H1 (cell line): ENCODE measurements at regions not wholly inside any gene's neighbourhood (a gene's known extent, or its start where the extent isn't known, plus 50 kb on each side); places are given as distances from the start of the nearest gene placed in this dataset.

Experiments
- CTCF ChIA-PET: fragments of 300-600 bp; sonication (Branson Sonifier 250); formaldehyde crosslinking; loops from one replicate; lab custom pipeline; 2021; ENCODE audit not compliant: partially characterized antibody; lab: Charles Lee
- POLR2A ChIA-PET: fragments of 300-600 bp; sonication (Branson Sonifier 250); formaldehyde crosslinking; loops from one replicate; lab custom pipeline; 2021; ENCODE audit warnings: inconsistent platforms; ENCODE audit not compliant: partially characterized antibody; lab: Charles Lee
- DNase-seq, 2 experiments: peaks; one replicate each; pipeline versions ENCODE4 v3.0.0 to v3.0.0-alpha.2; 2010 to 2022; ENCODE audit warnings: low spot score in 2 of 2, low read depth in 1 of 2, mixed read lengths in 1 of 2
- FAIRE-seq: peaks from 2 replicates; lab custom pipeline; 2011; peaks lifted over from hg19 to GRCh38; lab: Jason Lieb, UNC
- H2AFZ ChIP-seq: 2 replicates; pipeline ENCODE4 v1.8.1; 2012; ENCODE audit warnings: low read length, inconsistent platforms
- H2AK5ac ChIP-seq: 2 replicates; pipeline ENCODE4 v1.6.1; 2013; ENCODE audit warnings: low read depth, low read length
- H2BK120ac ChIP-seq: replicated peaks from 2 replicates; pipeline ENCODE3; 2013; ENCODE audit warnings: low read depth, low read length, inconsistent platforms
- H2BK12ac ChIP-seq: 2 replicates; pipeline ENCODE4 v1.6.1; 2013; ENCODE audit warnings: low read depth, low read length
- H2BK15ac ChIP-seq: 2 replicates; pipeline ENCODE4 v1.6.1; 2013; ENCODE audit warnings: low read length
- H2BK20ac ChIP-seq: 2 replicates; pipeline ENCODE4 v1.6.1; 2013; ENCODE audit warnings: low read length
- H2BK5ac ChIP-seq: 2 replicates; pipeline ENCODE4 v1.6.1; 2013; ENCODE audit warnings: low read depth, low read length
- H3K14ac ChIP-seq: 2 replicates; pipeline ENCODE4 v1.6.1; 2013; ENCODE audit warnings: inconsistent platforms; ENCODE audit not compliant: insufficient read length
- H3K18ac ChIP-seq: 2 replicates; pipeline ENCODE4 v1.6.1; 2013; ENCODE audit warnings: low read length; ENCODE audit errors: extremely low read depth
- H3K23ac ChIP-seq: 2 replicates; pipeline ENCODE4 v1.6.1; 2013; ENCODE audit warnings: inconsistent platforms; ENCODE audit not compliant: insufficient read length
- H3K23me2 ChIP-seq: 2 replicates; pipeline ENCODE4 v1.6.1; 2013; ENCODE audit warnings: low read depth, low read length
- H3K27ac ChIP-seq: 2 replicates; pipeline ENCODE4 v1.6.1; 2011; ENCODE audit warnings: low read depth, low read length, inconsistent platforms
- H3K27me3 ChIP-seq, 4 experiments: replicated peaks in 1 of 4; 1 replicate in 1 of 4; 2 replicates in 3 of 4; pipeline versions ENCODE4 v1.6.1 to v1.8.1; 2011 to 2013; ENCODE audit warnings: low read length in 3 of 4, mild to moderate bottlenecking in 3 of 4, inconsistent platforms in 2 of 4, mixed read lengths in 2 of 4, moderate library complexity in 1 of 4; ENCODE audit not compliant: control insufficient read depth in 3 of 4, insufficient read depth in 3 of 4; ENCODE audit errors: extremely low read depth in 1 of 4
- H3K36me3 ChIP-seq, 4 experiments: 2 replicates each; pipeline versions ENCODE4 v1.6.1 to v1.8.1; 2011 to 2013; ENCODE audit warnings: mild to moderate bottlenecking in 4 of 4, low read length in 3 of 4, moderate library complexity in 2 of 4, control low read depth in 1 of 4, inconsistent platforms in 1 of 4; ENCODE audit not compliant: insufficient read depth in 4 of 4, control insufficient read depth in 2 of 4
- H3K4ac ChIP-seq: replicated peaks from 2 replicates; pipeline ENCODE3; 2013; ENCODE audit warnings: low read length, low read depth, mixed read lengths, inconsistent platforms; ENCODE audit not compliant: insufficient read length
- H3K4me1 ChIP-seq, 4 experiments: replicated peaks in 1 of 4; 1 replicate in 1 of 4; 2 replicates in 3 of 4; pipeline versions ENCODE4 v1.6.1 to v1.8.1; 2011 to 2013; ENCODE audit warnings: low read length in 3 of 4, inconsistent platforms in 2 of 4, mixed read lengths in 1 of 4; ENCODE audit not compliant: insufficient read depth in 4 of 4, control insufficient read depth in 3 of 4
- H3K4me2 ChIP-seq, 2 experiments: 2 replicates each; pipeline versions ENCODE4 v1.6.1 to v1.8.1; 2011 to 2013; ENCODE audit warnings: low read depth in 2 of 2, low read length in 2 of 2, control low read depth in 1 of 2, inconsistent platforms in 1 of 2, mild to moderate bottlenecking in 1 of 2; ENCODE audit not compliant: insufficient read depth in 1 of 2
- H3K4me3 ChIP-seq, 4 experiments: fragments of 200-600, 300-600 bp in 1 of 4; sonication (generic), shearing (Covaris generic), sonication (Bioruptor Twin) in 1 of 4; 2 replicates each; pipeline versions ENCODE4 v1.5.1 to v1.8.1; 2011 to 2016; ENCODE audit warnings: low read length in 4 of 4, low read depth in 3 of 4, control low read depth in 2 of 4, inconsistent platforms in 2 of 4, mild to moderate bottlenecking in 2 of 4, mixed read lengths in 1 of 4, moderate library complexity in 1 of 4; ENCODE audit not compliant: insufficient read depth in 2 of 4; ENCODE audit errors: extremely low read depth in 1 of 4
- H3K56ac ChIP-seq: replicated peaks from 2 replicates; pipeline ENCODE3; 2013; ENCODE audit warnings: low read depth, mild to moderate bottlenecking, mixed read lengths, low read length, inconsistent platforms; ENCODE audit not compliant: insufficient read length
- H3K79me1 ChIP-seq: 2 replicates; pipeline ENCODE4 v1.6.1; 2013; ENCODE audit warnings: low read depth, low read length, control low read depth
- H3K79me2 ChIP-seq, 2 experiments: 2 replicates each; pipeline versions ENCODE4 v1.6.1 to v1.8.1; 2012 to 2013; ENCODE audit warnings: low read length in 2 of 2, mild to moderate bottlenecking in 2 of 2, inconsistent platforms in 1 of 2; ENCODE audit not compliant: insufficient read depth in 2 of 2, control insufficient read depth in 1 of 2
- H3K9ac ChIP-seq, 4 experiments: replicated peaks in 1 of 4; 1 replicate in 1 of 4; 2 replicates in 3 of 4; pipeline versions ENCODE4 v1.6.1 to v1.8.1; 2011 to 2013; ENCODE audit warnings: low read depth in 3 of 4, low read length in 3 of 4, control low read depth in 2 of 4, mild to moderate bottlenecking in 2 of 4, moderate library complexity in 2 of 4, inconsistent platforms in 1 of 4; ENCODE audit errors: extremely low read depth in 1 of 4
- H3K9me3 ChIP-seq, 2 experiments: 2 replicates each; pipeline versions ENCODE4 v1.6.1 to v1.8.1; 2012 to 2013; ENCODE audit warnings: mild to moderate bottlenecking in 2 of 2, moderate library complexity in 2 of 2, control low read depth in 1 of 2, inconsistent platforms in 1 of 2, low read depth in 1 of 2, low read length in 1 of 2, mixed read lengths in 1 of 2; ENCODE audit not compliant: insufficient read depth in 2 of 2
- H4K20me1 ChIP-seq, 2 experiments: replicated peaks in 1 of 2; 2 replicates each; pipeline versions ENCODE3 to v1.8.1; 2011 to 2013; ENCODE audit warnings: inconsistent platforms in 2 of 2, low read length in 2 of 2, mild to moderate bottlenecking in 1 of 2; ENCODE audit not compliant: insufficient read depth in 2 of 2, control insufficient read depth in 1 of 2
- H4K5ac ChIP-seq: 2 replicates; pipeline ENCODE4 v1.6.1; 2013; ENCODE audit warnings: low read length, low read depth, mixed read lengths, inconsistent platforms; ENCODE audit not compliant: insufficient read length
- H4K8ac ChIP-seq: 2 replicates; pipeline ENCODE4 v1.8.0; 2013; ENCODE audit warnings: mild to moderate bottlenecking, moderate library complexity, low read length, inconsistent platforms; ENCODE audit not compliant: insufficient read depth; ENCODE audit errors: extremely low read depth
- H4K91ac ChIP-seq: replicated peaks from 2 replicates; pipeline ENCODE3; 2013; ENCODE audit warnings: low read length, mixed read lengths, inconsistent platforms; ENCODE audit not compliant: insufficient read length
- BACH1 ChIP-seq: IDR thresholded peaks from 2 replicates; pipeline ENCODE4 v1.6.1; 2012; ENCODE audit warnings: low read length, improper control_type of control experiment
- CHD2 ChIP-seq: IDR thresholded peaks from 2 replicates; pipeline ENCODE4 v1.6.1; 2012; ENCODE audit warnings: low read length, improper control_type of control experiment
- EZH2 ChIP-seq: fragments of 200-600 bp; sonication (generic); IDR thresholded peaks from 2 replicates; pipeline ENCODE4 v1.7.1; 2012; ENCODE audit warnings: low read depth, mild to moderate bottlenecking, moderate library complexity, low read length, inconsistent platforms; ENCODE audit not compliant: severe bottlenecking
- KDM1A ChIP-seq: fragments of 200-600, 300-600 bp; sonication (generic); IDR thresholded peaks from 2 replicates; pipeline ENCODE4 v1.7.1; 2016; ENCODE audit warnings: mild to moderate bottlenecking, low read length, borderline replicate concordance
- KDM4A ChIP-seq: IDR thresholded peaks from one replicate; pipeline ENCODE4 v1.7.1; 2012; ENCODE audit warnings: low read depth, mild to moderate bottlenecking, moderate library complexity, low read length, inconsistent platforms; ENCODE audit not compliant: severe bottlenecking
- NANOG ChIP-seq: IDR thresholded peaks from 2 replicates; pipeline ENCODE4 v1.6.1; 2011; ENCODE audit warnings: low read length, low read depth, mild to moderate bottlenecking, inconsistent platforms; ENCODE audit not compliant: insufficient read depth, poor library complexity, severe bottlenecking
- PHF8 ChIP-seq: fragments of 200-600 bp; sonication (generic); conservative IDR thresholded peaks from 2 replicates; pipeline ENCODE4 v1.7.1; 2012; ENCODE audit warnings: low read depth, mild to moderate bottlenecking, inconsistent platforms, low read length, moderate library complexity
- POLR2A ChIP-seq, 2 experiments: IDR thresholded peaks; 1 replicate in 1 of 2; 2 replicates in 1 of 2; pipeline ENCODE4 v1.6.1; 2011; ENCODE audit warnings: low read depth in 2 of 2, low read length in 2 of 2, mild to moderate bottlenecking in 2 of 2; ENCODE audit errors: control extremely low read depth in 1 of 2
- RFX5 ChIP-seq: IDR thresholded peaks from 2 replicates; pipeline ENCODE4 v1.6.1; 2011; ENCODE audit warnings: low read depth, low read length, improper control_type of control experiment, borderline replicate concordance
- SIX5 ChIP-seq: IDR thresholded peaks from 2 replicates; pipeline ENCODE4 v1.6.1; 2011; ENCODE audit warnings: mild to moderate bottlenecking, low read depth, low read length
- SP1 ChIP-seq: IDR thresholded peaks from 2 replicates; pipeline ENCODE4 v1.6.1; 2011; ENCODE audit warnings: low read depth, low read length
- TCF12 ChIP-seq: IDR thresholded peaks from 2 replicates; pipeline ENCODE4 v1.6.1; 2011; ENCODE audit warnings: low read depth, mild to moderate bottlenecking, low read length
- WGBS, 2 experiments: shearing (Covaris generic) in 1 of 2; methylation state at CpG; one replicate each; pipeline versions ENCODE4 v1.1.6 to v1.1.7; 2013 to 2015; ENCODE audit warnings: low lambda C conversion rate in 2 of 2, mixed read lengths in 2 of 2, inconsistent platforms in 1 of 2, low coverage in 1 of 2, missing lambda C conversion rate in 1 of 2; ENCODE audit not compliant: insufficient replicate concordance in 2 of 2, insufficient coverage in 1 of 2, insufficient read length in 1 of 2; ENCODE audit errors: extremely low coverage in 1 of 2, missing lambda C conversion rate in 1 of 2; 5-methylcytosine and 5-hydroxymethylcytosine counted together
- TF ChIP-seq, protein P1 (sequence below), 3 experiments: IDR thresholded peaks; 1 replicate in 2 of 3; 2 replicates in 1 of 3; pipeline versions ENCODE4 v1.5.1 to v1.6.1; 2011; ENCODE audit warnings: low read length in 3 of 3, mild to moderate bottlenecking in 3 of 3, inconsistent platforms in 2 of 3, low read depth in 1 of 3, moderate library complexity in 1 of 3; ENCODE audit not compliant: insufficient read depth in 1 of 3; ENCODE audit errors: control extremely low read depth in 1 of 3

DNA sequence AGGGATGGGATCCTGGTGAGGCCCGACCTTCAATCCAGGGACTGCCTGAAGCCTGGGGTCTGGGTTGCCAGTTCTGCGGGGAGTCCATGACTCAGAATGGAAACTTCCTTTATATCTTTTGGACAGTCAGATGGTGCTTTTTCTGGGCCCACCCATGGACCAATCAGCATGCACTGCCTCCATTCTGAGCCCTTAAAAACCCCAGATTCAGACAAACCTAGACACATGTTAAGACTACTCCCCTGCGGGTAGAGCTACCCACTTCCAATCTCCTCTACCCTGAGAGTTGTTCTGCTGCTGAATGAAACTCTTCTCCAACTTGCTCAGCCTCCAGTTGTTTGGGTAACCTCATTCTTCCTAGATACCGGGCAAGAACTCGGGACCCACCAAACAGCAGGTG is 1315.2 kb upstream of the MIR17HG start:
- no peak for DNase-seq
- H2AK5ac ChIP-seq: no peak overlapping the region
- no peak overlapping the region for H2BK120ac ChIP-seq
- no peak for FAIRE-seq
- no peak overlapping the region for H3K27ac ChIP-seq
- no peaks in the 10 kb centered on the region for H4K20me1 ChIP-seq
- H2BK15ac ChIP-seq: no peak overlapping the region
- no peak overlapping the region for H2BK12ac ChIP-seq
- H3K9me3 ChIP-seq: peaks cover 7 to 10% of the 10 kb centered on the region in 2 experiments
- no peak overlapping the region for H3K56ac ChIP-seq
- peaks cover 0 to 3% (median 0%) of the 10 kb centered on the region in 4 experiments; a peak in 1 of 8 replicates for H3K36me3 ChIP-seq
- H3K18ac ChIP-seq: no peak overlapping the region
- no peak overlapping the region for H4K5ac ChIP-seq
- H3K9ac ChIP-seq: no peak overlapping the region
- no peak overlapping the region for H3K4me2 ChIP-seq
- no peak overlapping the region for H3K14ac ChIP-seq
- H3K4me1 ChIP-seq: no peaks in the 10 kb centered on the region; a peak in 1 of 7 replicates
- no peak overlapping the region for H3K4me3 ChIP-seq
- H3K23ac ChIP-seq: no peak overlapping the region
- H2BK5ac ChIP-seq: no peak overlapping the region
- no peak overlapping the region for H2BK20ac ChIP-seq
- H3K27me3 ChIP-seq: no peaks in the 10 kb centered on the region
- H2AFZ ChIP-seq: peak overlapping the region; percentile 30; the same call in 1 of the 2 replicates
- WGBS, 2 experiments: 96% methylated on average over 5 of the region's 5 CpGs; no CpG with 5 or more reads in 1 of the 2 experiments
- no peaks in the 10 kb centered on the region for H3K79me2 ChIP-seq
- no peak overlapping the region for H3K4ac ChIP-seq
- no peak overlapping the region for H4K91ac ChIP-seq
- H3K79me1 ChIP-seq: no peaks in the 10 kb centered on the region
- ChIA-PET POLR2A (interaction anchor here (0.6 kb wide), 1 partner anchor 161 kb away, joined by 3 read pairs; no protein-coding TSS in a partner anchor), CTCF (interaction anchor here (1.2 kb wide), 1 partner anchor 107 kb away, joined by 3 read pairs; no protein-coding TSS in a partner anchor)
- H3K23me2 ChIP-seq: no peaks in the 10 kb centered on the region
- H4K8ac ChIP-seq: no peak overlapping the region
- TF ChIP-seq POLR2A (IDR thresholded peaks at IDR 0.05; ENCODE audit: control extremely low read depth in 1 of 2, low read depth in 2 of 2, low read length in 2 of 2) (no peak), EZH2 (no peak), CHD2 (no peak), KDM4A (no peak), PHF8 (no peak), KDM1A (no peak), TCF12 (no peak), SIX5 (no peak), BACH1 (no peak), NANOG (no peak), RFX5 (no peak), SP1 (no peak)
- TF ChIP-seq, protein P1, sequence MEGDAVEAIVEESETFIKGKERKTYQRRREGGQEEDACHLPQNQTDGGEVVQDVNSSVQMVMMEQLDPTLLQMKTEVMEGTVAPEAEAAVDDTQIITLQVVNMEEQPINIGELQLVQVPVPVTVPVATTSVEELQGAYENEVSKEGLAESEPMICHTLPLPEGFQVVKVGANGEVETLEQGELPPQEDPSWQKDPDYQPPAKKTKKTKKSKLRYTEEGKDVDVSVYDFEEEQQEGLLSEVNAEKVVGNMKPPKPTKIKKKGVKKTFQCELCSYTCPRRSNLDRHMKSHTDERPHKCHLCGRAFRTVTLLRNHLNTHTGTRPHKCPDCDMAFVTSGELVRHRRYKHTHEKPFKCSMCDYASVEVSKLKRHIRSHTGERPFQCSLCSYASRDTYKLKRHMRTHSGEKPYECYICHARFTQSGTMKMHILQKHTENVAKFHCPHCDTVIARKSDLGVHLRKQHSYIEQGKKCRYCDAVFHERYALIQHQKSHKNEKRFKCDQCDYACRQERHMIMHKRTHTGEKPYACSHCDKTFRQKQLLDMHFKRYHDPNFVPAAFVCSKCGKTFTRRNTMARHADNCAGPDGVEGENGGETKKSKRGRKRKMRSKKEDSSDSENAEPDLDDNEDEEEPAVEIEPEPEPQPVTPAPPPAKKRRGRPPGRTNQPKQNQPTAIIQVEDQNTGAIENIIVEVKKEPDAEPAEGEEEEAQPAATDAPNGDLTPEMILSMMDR (IDR thresholded peaks at IDR 0.05; ENCODE audit: control extremely low read depth in 1 of 3, insufficient read depth in 1 of 3, low read depth in 1 of 3, low read length in 3 of 3): no peak
